Kidney epithelial cell (primary cell): ENCODE measurements at regions not wholly inside any gene's neighbourhood (a gene's known extent, or its start where the extent isn't known, plus 50 kb on each side); places are given as distances from the start of the nearest gene placed in this dataset.

Experiments used
- DNase-seq: peaks from one replicate; pipeline ENCODE4 v3.0.0-alpha.2; 2010; ENCODE audit warnings: low read depth
- H3K27me3 ChIP-seq: 2 replicates; pipeline ENCODE4 v1.6.0; 2011; ENCODE audit warnings: low read length; ENCODE audit not compliant: control insufficient read depth, insufficient read depth
- H3K36me3 ChIP-seq: 2 replicates; pipeline ENCODE4 v1.5.1; 2011; ENCODE audit warnings: low read length; ENCODE audit not compliant: control insufficient read depth, insufficient read depth
- H3K4me3 ChIP-seq: 2 replicates; pipeline ENCODE4 v1.5.1; 2011; ENCODE audit warnings: low read depth, mild to moderate bottlenecking, control low read depth, low read length
- TF ChIP-seq, protein P1 (sequence below): IDR thresholded peaks from 2 replicates; pipeline ENCODE4 v1.5.1; 2011; ENCODE audit warnings: mild to moderate bottlenecking, moderate library complexity, low read length, control low read depth, inconsistent platforms; ENCODE audit not compliant: insufficient read depth, poor library complexity, severe bottlenecking

DNA sequence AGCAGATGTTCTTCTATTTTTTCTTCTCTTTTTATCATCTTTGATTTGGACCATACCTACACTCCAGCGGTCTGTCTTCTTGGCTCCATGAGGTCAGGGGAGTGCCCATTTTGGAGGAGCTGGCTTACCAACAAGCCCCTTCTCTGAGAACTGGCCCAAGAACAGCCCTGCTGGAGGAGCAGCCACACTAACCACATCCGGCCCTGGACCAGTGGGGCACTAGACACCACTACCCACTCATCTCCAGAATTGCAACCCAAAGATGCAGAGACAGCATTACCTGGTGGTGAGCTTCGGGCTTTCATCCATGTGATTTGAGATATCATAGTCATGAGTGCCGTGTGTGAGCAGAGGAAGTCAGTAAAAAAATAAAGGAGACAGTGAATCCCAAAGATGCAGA, 599.4 kb upstream of the CDH4 start:
- H3K4me3 ChIP-seq, result no peak overlapping the region
- DNase-seq, result no peak
- H3K27me3 ChIP-seq, result no peaks in the 10 kb centered on the region
- TF ChIP-seq, protein P1, sequence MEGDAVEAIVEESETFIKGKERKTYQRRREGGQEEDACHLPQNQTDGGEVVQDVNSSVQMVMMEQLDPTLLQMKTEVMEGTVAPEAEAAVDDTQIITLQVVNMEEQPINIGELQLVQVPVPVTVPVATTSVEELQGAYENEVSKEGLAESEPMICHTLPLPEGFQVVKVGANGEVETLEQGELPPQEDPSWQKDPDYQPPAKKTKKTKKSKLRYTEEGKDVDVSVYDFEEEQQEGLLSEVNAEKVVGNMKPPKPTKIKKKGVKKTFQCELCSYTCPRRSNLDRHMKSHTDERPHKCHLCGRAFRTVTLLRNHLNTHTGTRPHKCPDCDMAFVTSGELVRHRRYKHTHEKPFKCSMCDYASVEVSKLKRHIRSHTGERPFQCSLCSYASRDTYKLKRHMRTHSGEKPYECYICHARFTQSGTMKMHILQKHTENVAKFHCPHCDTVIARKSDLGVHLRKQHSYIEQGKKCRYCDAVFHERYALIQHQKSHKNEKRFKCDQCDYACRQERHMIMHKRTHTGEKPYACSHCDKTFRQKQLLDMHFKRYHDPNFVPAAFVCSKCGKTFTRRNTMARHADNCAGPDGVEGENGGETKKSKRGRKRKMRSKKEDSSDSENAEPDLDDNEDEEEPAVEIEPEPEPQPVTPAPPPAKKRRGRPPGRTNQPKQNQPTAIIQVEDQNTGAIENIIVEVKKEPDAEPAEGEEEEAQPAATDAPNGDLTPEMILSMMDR, result no peak
- no peaks in the 10 kb centered on the region for H3K36me3 ChIP-seq

DNA sequence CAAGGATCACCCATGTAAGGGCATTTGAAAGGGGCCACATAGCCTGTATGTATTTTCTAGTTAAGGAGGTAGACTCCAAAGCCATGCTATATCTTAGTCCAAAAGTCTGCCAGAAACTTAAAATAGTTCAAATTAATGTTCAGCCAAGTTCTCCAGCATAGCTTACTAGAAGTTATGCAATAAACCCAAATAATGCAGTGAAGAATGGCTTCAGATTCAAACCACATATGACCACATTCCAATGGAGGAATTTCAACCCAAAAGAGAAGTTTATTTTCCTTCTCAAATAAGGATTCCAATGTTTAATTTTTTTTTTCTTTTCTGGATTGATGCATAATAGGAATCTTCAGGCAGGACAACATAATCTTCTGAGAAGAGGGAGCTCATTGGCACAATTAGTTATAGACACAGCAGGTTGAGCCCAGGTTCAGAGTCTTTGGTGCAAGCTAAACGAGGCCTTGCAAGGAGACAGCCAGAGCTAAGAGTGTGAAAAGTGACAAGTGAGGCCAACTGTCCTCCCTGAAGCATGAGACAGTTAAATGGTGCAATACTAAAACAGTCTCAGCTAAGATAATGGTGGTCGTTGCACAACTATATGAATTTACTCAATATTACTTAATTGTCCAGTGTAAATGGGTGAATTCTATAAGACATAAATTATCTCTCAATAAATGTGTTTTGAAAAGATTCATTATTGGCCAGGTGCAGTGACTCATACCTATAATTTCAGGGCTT, 598.8 kb upstream of the CDH4 start:
- H3K4me3 ChIP-seq, result no peak overlapping the region
- H3K27me3 ChIP-seq, result no peaks in the 10 kb centered on the region
- TF ChIP-seq, protein P1, result no peak
- no peaks in the 10 kb centered on the region for H3K36me3 ChIP-seq
- no peak for DNase-seq

DNA sequence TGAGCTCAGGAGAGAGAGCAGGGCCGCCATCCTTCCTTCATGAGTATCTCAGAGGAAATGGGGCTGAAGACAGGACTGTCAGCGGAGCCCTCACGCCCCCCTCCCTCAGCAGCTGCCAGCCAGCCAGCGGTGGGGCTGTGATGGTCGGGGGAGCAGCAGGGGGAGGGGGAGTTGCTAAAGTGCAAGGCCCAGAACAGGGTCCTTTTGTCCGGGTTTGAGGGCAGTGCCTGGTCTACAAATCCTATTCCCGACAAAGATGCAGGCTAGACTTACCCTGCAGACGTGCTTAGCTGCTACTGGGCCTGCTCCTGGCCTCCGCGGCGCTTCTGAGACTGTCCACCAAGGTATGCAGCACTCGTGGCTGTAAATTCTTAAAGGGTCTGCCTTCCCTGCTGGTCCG, 593.4 kb upstream of the CDH4 start:
- H3K36me3 ChIP-seq, result no peaks in the 10 kb centered on the region
- TF ChIP-seq, protein P1, result no peak
- no peak overlapping the region for H3K4me3 ChIP-seq

DNA sequence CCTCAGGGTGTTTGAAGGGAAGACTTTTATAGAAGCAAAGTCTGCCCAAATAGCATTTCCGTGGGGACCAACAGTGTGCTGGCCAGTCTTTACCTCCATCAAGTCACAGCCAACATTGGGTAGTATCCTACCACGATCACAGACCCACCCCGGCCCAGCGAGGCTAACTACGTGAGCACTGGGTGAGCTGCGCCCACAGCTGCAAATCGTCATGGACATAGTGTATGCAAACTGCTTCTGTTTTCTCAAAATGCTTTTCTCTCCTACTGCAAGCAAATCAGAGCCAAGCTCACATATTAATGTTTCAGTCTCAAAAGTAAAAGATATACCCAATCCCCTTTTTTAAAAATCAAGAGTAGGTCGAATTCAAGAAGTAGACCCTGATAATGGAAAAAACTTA, 592.8 kb upstream of the CDH4 start:
- no peaks in the 10 kb centered on the region for H3K36me3 ChIP-seq
- H3K27me3 ChIP-seq, result no peaks in the 10 kb centered on the region
- TF ChIP-seq, protein P1, result no peak
- no peak overlapping the region for H3K4me3 ChIP-seq
- DNase-seq, result no peak

More for the DNA sequence above, 593.4 kb upstream of the CDH4 start:
- no peak for DNase-seq
- H3K27me3 ChIP-seq, result no peaks in the 10 kb centered on the region

DNA sequence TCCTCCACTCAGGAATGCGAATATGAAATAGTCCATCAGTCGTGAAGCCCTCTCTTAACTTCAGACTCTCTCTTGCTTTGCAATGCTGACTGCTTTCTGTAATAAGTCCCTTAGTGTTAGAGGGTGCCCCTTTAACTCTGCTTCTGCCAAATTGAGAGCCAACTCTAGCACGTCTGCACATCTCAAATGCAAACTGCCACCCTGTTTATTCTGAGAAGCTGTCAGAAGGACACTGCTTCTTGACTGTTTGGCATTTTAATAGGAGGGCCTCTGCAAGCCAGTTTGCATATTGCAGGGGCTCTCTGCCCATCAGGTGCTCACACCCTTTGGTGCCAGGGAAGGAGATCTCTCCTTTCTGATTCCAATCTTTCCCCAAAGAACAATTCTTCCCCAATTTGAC, 589.8 kb upstream of the CDH4 start:
- Histone ChIP-seq H3K27me3 (no peaks in the 10 kb centered on the region), H3K4me3 (no peak overlapping the region), H3K36me3 (no peaks in the 10 kb centered on the region)
- TF ChIP-seq, protein P1, result no peak
- DNase-seq, result no peak

DNA sequence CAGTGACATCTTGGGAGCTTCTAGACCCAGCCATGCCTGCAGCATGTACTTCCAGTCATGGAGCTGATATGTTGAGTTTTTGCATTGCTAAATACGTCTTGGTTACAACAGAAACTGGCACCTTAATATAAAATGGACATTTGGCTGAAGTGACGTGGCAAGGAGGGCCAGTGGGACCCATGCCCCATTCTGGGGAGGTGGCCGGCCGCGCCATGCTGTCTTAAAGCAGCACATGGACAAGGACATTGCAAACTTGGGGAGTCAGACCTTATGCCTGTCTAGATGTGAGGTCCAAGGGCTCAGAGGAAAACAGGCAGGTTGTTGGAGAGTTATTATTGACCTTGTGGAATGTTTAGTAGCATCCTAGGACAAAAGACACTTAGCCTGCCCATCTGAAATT, 588.0 kb upstream of the CDH4 start:
- H3K36me3 ChIP-seq, result no peaks in the 10 kb centered on the region

More for the DNA sequence above, 588.0 kb upstream of the CDH4 start:
- TF ChIP-seq, protein P1, result no peak
- Histone ChIP-seq H3K4me3 (no peak overlapping the region), H3K27me3 (no peaks in the 10 kb centered on the region)
- DNase-seq, result no peak
